ENCODE measurements at regions not wholly inside any gene's neighbourhood (a gene's known extent, or its start where the extent isn't known, plus 50 kb on each side); places are given as distances from the start of the nearest gene placed in this dataset.

DNA sequence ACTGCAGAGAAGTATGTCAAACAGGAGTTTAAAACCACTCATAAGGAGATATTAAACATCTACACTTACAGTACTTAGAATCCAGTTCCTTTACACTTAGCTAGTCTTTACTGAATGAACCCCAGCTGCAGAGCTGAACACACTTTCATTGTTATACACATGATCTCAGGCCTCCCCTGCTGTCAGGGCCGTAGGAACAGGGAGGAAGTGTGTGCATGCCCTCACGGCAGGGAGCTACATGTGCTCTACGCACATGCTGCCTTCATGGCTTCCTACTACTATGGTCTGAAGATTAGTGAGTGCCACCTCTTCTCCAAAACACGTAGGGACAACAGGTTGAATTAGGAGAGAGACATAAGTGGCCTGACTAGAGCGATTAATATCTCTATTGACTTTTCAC, 191.5 kb downstream of the SIPA1L2 start:
- TF ChIP-seq, protein P1, sequence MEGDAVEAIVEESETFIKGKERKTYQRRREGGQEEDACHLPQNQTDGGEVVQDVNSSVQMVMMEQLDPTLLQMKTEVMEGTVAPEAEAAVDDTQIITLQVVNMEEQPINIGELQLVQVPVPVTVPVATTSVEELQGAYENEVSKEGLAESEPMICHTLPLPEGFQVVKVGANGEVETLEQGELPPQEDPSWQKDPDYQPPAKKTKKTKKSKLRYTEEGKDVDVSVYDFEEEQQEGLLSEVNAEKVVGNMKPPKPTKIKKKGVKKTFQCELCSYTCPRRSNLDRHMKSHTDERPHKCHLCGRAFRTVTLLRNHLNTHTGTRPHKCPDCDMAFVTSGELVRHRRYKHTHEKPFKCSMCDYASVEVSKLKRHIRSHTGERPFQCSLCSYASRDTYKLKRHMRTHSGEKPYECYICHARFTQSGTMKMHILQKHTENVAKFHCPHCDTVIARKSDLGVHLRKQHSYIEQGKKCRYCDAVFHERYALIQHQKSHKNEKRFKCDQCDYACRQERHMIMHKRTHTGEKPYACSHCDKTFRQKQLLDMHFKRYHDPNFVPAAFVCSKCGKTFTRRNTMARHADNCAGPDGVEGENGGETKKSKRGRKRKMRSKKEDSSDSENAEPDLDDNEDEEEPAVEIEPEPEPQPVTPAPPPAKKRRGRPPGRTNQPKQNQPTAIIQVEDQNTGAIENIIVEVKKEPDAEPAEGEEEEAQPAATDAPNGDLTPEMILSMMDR (IDR thresholded peaks at IDR 0.05; ENCODE audit: low read depth, low read length, poor library complexity, severe bottlenecking), result no peak
- no peak for TF ChIP-seq EZH2phosphoT487 (IDR thresholded peaks at IDR 0.05; ENCODE audit: borderline replicate concordance, low read length)

Measured in DOHH2 (cell line).